ENCODE measurements at regions not wholly inside any gene's neighbourhood (a gene's known extent, or its start where the extent isn't known, plus 50 kb on each side); places are given as distances from the start of the nearest gene placed in this dataset.

DNA sequence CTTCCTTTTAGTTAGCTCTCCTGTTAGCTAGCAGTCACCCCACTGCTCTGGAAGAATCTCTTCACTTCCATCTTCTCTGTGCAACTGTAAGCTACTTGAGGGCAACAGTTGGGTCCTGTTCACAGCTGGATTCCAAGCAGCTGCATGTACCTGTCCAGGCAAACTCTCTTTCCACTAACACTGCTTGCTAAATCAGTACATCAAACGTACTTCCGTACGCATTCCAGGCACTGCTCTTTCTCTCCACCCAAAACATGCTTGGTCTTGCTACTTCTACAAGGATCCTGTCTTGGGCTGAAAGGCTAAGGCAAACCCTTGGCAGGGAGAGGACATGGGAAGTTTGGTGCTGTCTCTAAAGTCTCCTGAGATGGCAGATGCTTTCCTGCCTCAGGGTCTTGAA lies 139.2 kb upstream of the CACNA1E start:
- no peak for DNase-seq

- DNase-seq: no peak
These were observed 138.2 kb upstream of the CACNA1E start for GRCh38 chr1:181345146-181345545.

GRCh38 chr1:181347495-181348390 lies 135.6 kb upstream of the CACNA1E start:
- DNase-seq: peak; percentile 4

DNA sequence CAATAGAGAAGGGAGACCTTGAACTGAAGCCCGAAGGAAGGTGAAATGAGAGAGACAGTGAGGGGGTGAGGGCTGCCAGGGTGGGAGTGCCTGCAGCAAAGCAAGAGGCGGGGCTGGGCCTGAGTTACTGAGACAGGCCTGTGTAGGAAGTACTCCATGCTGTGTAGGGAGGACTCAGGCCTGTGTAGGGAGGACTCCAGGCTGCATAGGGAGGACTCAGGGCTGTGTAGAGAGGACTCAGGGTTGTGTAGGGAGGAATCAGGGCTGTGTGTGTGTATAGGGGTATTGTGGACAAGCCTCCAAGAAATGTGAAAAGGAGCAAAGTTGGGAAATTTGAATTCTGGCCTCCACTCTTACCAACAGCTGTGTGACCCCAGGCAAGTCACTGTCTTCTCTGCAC lies 133.8 kb upstream of the CACNA1E start:
- DNase-seq: no peak

DNA sequence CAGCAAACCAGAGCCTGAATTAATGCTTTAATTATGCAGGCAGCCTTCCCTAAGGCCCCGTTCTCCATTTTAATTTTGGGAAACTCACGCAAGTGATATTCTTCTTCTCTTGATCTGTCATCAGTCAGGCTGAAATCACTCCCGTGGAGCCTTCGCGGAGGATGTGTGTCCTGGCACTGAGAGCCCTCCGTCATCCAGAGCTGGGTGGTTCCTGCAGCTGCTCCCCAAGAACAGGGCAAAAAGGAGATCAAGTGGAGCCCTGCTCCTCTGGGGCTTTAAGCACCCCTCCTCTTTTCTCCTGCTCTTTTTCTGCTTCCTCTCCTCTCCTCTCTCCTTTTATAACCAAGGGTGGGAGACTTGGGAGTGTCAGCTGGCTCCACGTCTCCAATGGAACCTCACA lies 133.2 kb upstream of the CACNA1E start:
- no peak for DNase-seq

DNA sequence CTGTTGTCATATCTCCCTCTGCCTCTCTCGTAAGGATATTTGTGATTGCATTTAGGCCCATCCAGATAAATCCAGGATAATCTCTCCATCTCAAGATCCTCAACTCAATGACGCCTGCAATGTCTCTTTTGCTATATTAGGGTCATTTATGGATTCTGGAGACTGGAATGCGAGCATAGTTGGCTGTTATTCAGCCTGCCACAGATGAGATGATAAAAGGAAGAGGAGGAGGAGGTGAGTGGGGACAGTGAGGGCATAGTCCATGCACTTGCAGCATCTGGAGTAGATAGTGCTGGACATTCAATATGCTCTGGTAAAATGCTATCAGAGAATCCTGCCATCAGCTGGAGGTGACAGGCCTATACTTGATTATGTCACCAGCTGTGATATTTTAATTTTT lies 131.6 kb upstream of the CACNA1E start:
- no peak for DNase-seq

DNA sequence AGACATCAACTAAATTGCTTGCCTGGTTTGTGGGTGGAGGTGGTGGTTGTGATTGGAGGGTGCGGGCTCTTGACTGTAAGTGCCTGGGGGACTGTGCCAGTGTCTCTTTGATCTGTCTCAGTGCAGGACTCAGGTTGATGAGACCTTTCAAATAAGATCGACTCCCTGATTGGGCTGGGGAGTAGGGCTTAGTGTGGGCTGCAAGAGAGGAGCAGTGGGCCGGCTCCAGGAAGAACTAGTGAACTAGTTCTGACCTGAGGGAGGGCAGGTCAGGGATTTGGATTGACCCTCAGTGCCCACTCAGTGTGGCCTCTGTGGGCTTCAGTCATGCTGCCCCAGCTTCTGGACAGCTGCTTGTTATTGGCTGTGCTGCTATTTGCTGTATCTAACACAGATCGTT lies 130.6 kb upstream of the CACNA1E start:
- no peak for DNase-seq

DNA sequence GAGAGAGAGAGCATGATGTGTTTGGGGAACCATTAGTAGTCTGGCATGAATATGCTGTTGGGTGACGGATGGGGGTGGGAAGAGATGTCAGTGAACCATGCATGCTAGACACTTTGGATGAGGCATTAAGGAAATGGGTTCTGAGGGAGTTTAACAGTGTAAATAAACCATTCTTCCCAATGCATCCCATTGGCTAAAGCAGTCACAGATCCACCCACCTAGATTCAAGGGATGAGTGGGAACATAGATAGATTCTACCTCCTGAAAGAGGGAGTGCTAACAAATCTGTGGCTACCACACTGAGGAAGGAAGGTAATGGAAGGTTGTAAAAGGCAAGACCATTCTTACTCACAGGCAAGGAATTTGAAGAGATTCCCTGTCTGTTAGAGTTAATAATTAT lies 129.8 kb upstream of the CACNA1E start:
- no peak for DNase-seq

- DNase-seq: no peak
These were observed 128.5 kb upstream of the CACNA1E start for GRCh38 chr1:181354865-181355264.

- no peak for DNase-seq
These were observed 126.6 kb upstream of the CACNA1E start for GRCh38 chr1:181356505-181357340.

DNA sequence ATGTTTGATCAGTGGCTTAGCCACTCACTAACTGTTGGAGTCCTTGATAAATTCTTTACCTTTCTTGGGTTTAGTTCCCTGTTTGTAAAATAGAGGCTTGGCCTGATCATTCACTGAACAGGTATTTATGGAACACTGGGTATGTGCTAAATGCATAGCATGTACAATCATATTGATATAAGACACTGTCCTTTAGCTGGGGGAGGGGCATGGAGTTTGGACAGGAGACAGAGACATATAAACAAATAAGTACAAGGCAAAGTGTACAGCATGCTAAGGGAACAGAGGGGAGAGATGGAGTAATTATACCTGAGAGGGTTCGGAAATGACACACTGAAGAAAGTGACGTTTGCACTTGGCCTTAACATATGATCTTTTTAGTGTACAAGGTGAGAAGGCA lies 124.3 kb upstream of the CACNA1E start:
- DNase-seq: no peak

GRCh38 chr1:181364801-181365200 lies 118.5 kb upstream of the CACNA1E start:
- no peak for DNase-seq

DNA sequence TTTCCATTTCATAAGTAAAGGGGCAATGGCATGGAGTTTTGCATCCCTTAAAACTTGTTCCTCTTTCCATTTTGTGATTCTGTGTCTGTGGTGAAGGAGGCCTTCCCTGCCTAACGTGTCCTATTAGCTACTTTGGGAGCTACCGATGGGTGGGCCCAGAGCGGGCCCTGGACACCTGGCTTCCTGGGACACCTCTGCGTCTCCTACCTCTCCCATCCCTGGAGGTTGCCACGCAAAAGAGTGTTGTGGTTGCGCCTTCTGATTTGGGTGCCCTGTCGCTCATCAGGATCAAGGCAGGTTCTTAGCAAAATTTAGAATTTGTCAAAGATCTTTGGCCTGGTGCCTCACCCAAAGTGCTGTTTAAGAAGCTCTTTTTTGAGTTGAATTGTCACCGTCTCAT lies 116.4 kb upstream of the CACNA1E start:
- no peak for DNase-seq

- DNase-seq: no peak
These were observed 113.9 kb upstream of the CACNA1E start for GRCh38 chr1:181369416-181369815.

- DNase-seq: no peak
These were observed 99.6 kb upstream of the CACNA1E start for GRCh38 chr1:181383695-181384094.

DNA sequence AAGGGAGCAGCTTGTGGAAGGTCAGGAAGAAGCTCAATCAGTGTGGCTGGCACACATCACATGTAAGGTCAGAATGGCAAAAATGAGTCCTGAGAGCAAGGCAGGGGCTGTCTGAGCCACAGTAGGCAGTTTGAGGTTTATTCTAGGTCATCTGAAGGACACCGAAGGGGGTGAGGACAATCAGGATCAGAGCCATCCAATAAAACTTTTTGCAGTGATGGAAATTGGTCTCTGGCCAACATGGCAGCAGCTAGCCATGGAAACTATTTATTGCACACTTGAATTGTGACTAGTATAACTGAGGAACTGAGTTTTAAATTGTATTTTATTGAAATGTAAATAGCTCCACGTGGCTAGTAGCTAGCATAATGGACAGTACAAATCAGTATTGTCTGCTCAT lies 97.0 kb upstream of the CACNA1E start:
- DNase-seq: no peak

DNA sequence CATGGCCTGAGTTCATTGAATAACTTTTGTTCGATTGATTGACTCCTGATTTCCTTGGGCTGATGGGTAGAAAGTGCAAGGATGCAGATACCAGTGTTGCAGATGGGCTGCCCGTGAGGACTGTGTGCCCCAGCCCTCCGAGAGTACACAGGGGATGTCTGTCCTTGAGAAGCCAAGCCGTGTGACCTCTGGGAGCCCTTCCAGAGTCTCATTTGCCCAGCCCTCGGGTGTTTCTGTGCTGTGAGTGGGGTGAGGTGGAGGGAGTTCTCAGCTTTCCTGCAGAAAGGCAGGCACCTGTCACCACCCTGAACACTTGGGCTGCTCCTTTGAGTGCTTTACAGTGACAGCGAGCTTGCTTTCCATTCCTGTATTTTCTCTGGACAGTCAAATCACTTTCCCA lies 96.4 kb upstream of the CACNA1E start:
- DNase-seq: no peak

DNA sequence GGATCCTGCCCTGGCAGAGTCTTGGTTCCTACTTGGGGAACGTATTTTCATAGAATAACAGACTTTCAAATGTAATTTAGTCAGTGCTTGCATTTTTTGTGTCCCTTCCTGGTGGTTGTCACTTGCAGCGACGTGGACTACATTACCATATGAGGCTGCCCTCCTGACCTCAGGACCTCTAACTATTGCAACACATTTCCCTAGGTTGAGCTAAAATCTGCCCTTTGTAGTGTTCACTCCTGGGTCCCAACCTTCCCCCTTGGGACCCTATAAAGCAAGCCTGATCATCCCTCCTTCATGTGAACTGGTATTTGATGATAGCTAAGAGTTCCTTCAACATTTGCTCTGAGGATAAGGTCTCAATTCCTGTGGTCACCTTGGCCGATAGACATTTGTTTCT lies 95.6 kb upstream of the CACNA1E start:
- DNase-seq: no peak

DNA sequence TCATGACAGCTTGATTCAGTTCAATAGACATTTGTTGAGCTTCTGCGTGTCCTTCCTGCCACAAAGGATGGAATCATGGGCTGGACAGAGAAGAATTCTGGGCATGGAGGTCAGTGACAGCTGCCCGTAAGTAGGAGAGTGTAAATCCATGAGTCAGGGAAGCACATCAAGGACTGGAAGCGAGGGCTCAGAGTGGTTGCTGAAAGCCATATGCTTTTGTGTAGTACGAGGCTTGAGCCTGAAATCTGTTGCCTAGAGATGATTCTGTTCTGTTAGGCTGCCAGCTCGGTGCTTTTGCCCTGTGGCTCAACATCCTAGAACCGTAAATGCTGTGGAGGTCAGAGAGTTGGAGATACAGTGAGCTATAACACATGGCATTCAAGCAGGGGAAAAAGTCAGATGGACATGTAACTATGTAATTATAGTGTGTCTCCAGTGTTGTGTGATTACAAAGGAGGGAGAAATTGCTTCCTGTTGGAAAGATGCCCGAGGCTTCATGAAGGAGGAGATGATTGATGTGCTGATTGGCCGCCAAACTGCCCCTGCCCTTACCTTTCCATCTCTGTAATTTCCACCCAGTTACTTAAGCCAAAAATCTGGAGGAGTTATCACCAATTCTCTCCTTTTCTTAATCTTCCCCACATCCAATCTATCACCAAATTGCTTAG lies 92.8 kb upstream of the CACNA1E start:
- DNase-seq: no peak

- no peak for DNase-seq
These were observed 91.9 kb upstream of the CACNA1E start for GRCh38 chr1:181391301-181391900.

GRCh38 chr1:181392133-181392532 lies 91.2 kb upstream of the CACNA1E start:
- DNase-seq: no peak

GRCh38 chr1:181392613-181393220 lies 90.6 kb upstream of the CACNA1E start:
- peak; percentile 27 for DNase-seq

- no peak for DNase-seq
These were observed 88.6 kb upstream of the CACNA1E start for GRCh38 chr1:181394766-181395165.

Measured in stimulated activated CD4-positive, alpha-beta T cell treated with anti-CD3 and anti-CD28 coated beads, Interleukin-15, amount 100 ng/mL, for 24 hours (primary cell).